ENCODE measurements at regions not wholly inside any gene's neighbourhood (a gene's known extent, or its start where the extent isn't known, plus 50 kb on each side); places are given as distances from the start of the nearest gene placed in this dataset.
"Not testable (repeated sequence)": the region's sequence is repeated elsewhere in the genome, so short reads cannot be mapped to it uniquely, and the experiment has no call there.

DNA sequence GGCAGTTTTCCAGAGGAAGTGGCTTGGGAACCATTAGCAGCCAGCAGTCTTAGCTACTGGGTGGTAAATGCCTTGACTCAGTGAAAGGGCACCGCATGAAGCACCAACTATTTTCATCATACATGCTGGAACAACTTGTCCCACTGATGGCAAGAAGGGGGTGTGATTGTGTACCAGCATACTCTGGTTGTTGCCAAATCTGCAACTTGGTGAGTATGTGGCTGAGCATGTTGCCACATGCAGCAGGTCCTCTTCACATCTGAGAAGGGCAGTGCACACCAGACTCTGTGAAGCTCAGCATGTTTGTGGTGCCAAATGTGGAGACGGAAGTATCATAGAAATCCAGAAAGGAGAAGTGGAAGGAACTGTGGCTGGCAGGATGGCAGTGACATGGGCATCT is 122.1 kb downstream of the CCNG2 start:
- not testable (repeated sequence) for TF ChIP-seq CTCF (IDR thresholded peaks at IDR 0.05; ENCODE audit: insufficient read depth, low read length, poor library complexity, severe bottlenecking); EZH2phosphoT487 (conservative IDR thresholded peaks at IDR 0.05; ENCODE audit: low read length)
